Activated naive CD8-positive, alpha-beta T cell (primary cell): ENCODE measurements at regions not wholly inside any gene's neighbourhood (a gene's known extent, or its start where the extent isn't known, plus 50 kb on each side); places are given as distances from the start of the nearest gene placed in this dataset.
A peak's percentile ranks its signal among the peaks of the same experiment; 100 is the strongest.

Experiments
- H3K27ac Mint-ChIP-seq: one replicate; pipeline ENCODE4 v1.8.0; 2021; ENCODE audit warnings: mixed read lengths
- H3K27me3 Mint-ChIP-seq: one replicate; pipeline ENCODE4 v1.8.0; 2021; ENCODE audit warnings: mixed read lengths
- H3K36me3 Mint-ChIP-seq: one replicate; pipeline ENCODE4 v1.8.0; 2021; ENCODE audit warnings: mixed read lengths
- H3K4me1 Mint-ChIP-seq: one replicate; pipeline ENCODE4 v1.8.0; 2021; ENCODE audit warnings: low read depth, mixed read lengths
- H3K4me3 Mint-ChIP-seq: one replicate; pipeline ENCODE4 v1.8.0; 2021; ENCODE audit warnings: mild to moderate bottlenecking, mixed read lengths
- H3K9me3 Mint-ChIP-seq: one replicate; pipeline ENCODE4 v1.8.0; 2021; ENCODE audit warnings: low read depth, mixed read lengths

GRCh38 chr6:109315341-109316110 lies 66.7 kb downstream of the CD164 start:
- no peaks in the 10 kb centered on the region for H3K27me3 Mint-ChIP-seq
- H3K4me1 Mint-ChIP-seq = no peaks in the 10 kb centered on the region
- no peaks in the 10 kb centered on the region for H3K9me3 Mint-ChIP-seq
- no peak overlapping the region for H3K4me3 Mint-ChIP-seq
- H3K27ac Mint-ChIP-seq = no peak overlapping the region
- no peaks in the 10 kb centered on the region for H3K36me3 Mint-ChIP-seq

- Mint-ChIP-seq H3K4me3 (no peak overlapping the region), H3K4me1 (no peaks in the 10 kb centered on the region), H3K27ac (no peak overlapping the region), H3K36me3 (no peaks in the 10 kb centered on the region), H3K27me3 (no peaks in the 10 kb centered on the region), H3K9me3 (no peaks in the 10 kb centered on the region)
These were observed 68.0 kb downstream of the CD164 start for GRCh38 chr6:109314313-109314712.

- Mint-ChIP-seq H3K36me3 (no peaks in the 10 kb centered on the region), H3K4me1 (peaks cover 1% of the 10 kb centered on the region), H3K27ac (no peak overlapping the region), H3K27me3 (no peaks in the 10 kb centered on the region), H3K4me3 (no peak overlapping the region), H3K9me3 (no peaks in the 10 kb centered on the region)
These were observed 69.1 kb downstream of the CD164 start for GRCh38 chr6:109313139-109313538.

GRCh38 chr6:109311471-109311870 lies 70.8 kb downstream of the CD164 start:
- no peak overlapping the region for H3K4me3 Mint-ChIP-seq
- peaks cover 2% of the 10 kb centered on the region for H3K4me1 Mint-ChIP-seq
- no peaks in the 10 kb centered on the region for H3K36me3 Mint-ChIP-seq
- no peaks in the 10 kb centered on the region for H3K9me3 Mint-ChIP-seq
- no peak overlapping the region for H3K27ac Mint-ChIP-seq
- H3K27me3 Mint-ChIP-seq = no peaks in the 10 kb centered on the region

GRCh38 chr6:109309917-109310316 lies 72.3 kb downstream of the CD164 start:
- Mint-ChIP-seq H3K27ac (no peak overlapping the region), H3K9me3 (no peaks in the 10 kb centered on the region), H3K4me3 (no peak overlapping the region), H3K4me1 (peaks cover 2% of the 10 kb centered on the region), H3K27me3 (no peaks in the 10 kb centered on the region), H3K36me3 (no peaks in the 10 kb centered on the region)

GRCh38 chr6:109308018-109308492 lies 74.2 kb downstream of the CD164 start:
- Mint-ChIP-seq H3K27me3 (no peaks in the 10 kb centered on the region), H3K9me3 (no peaks in the 10 kb centered on the region), H3K4me3 (no peak overlapping the region), H3K27ac (peak overlapping the region; percentile 72), H3K4me1 (peaks cover 10% of the 10 kb centered on the region), H3K36me3 (no peaks in the 10 kb centered on the region)

- peaks cover 10% of the 10 kb centered on the region for H3K4me1 Mint-ChIP-seq
- H3K27ac Mint-ChIP-seq = no peak overlapping the region
- no peaks in the 10 kb centered on the region for H3K27me3 Mint-ChIP-seq
- no peaks in the 10 kb centered on the region for H3K36me3 Mint-ChIP-seq
- H3K4me3 Mint-ChIP-seq = no peak overlapping the region
- H3K9me3 Mint-ChIP-seq = no peaks in the 10 kb centered on the region
These were observed 75.5 kb downstream of the CD164 start for GRCh38 chr6:109306733-109307132.

GRCh38 chr6:109305028-109305427 lies 77.2 kb downstream of the CD164 start:
- no peaks in the 10 kb centered on the region for H3K27me3 Mint-ChIP-seq
- H3K4me3 Mint-ChIP-seq = no peak overlapping the region
- H3K36me3 Mint-ChIP-seq = no peaks in the 10 kb centered on the region
- H3K27ac Mint-ChIP-seq = no peak overlapping the region
- H3K9me3 Mint-ChIP-seq = no peaks in the 10 kb centered on the region
- peaks cover 10% of the 10 kb centered on the region for H3K4me1 Mint-ChIP-seq

- Mint-ChIP-seq H3K27ac (no peak overlapping the region), H3K4me1 (peaks cover 10% of the 10 kb centered on the region), H3K9me3 (no peaks in the 10 kb centered on the region), H3K4me3 (no peak overlapping the region), H3K36me3 (no peaks in the 10 kb centered on the region), H3K27me3 (no peaks in the 10 kb centered on the region)
These were observed 77.8 kb downstream of the CD164 start for GRCh38 chr6:109304284-109305015.

GRCh38 chr6:109303640-109304283 lies 78.5 kb downstream of the CD164 start:
- H3K4me1 Mint-ChIP-seq = peaks cover 10% of the 10 kb centered on the region
- H3K27me3 Mint-ChIP-seq = no peaks in the 10 kb centered on the region
- H3K27ac Mint-ChIP-seq = no peak overlapping the region
- H3K9me3 Mint-ChIP-seq = no peaks in the 10 kb centered on the region
- no peaks in the 10 kb centered on the region for H3K36me3 Mint-ChIP-seq
- no peak overlapping the region for H3K4me3 Mint-ChIP-seq

- H3K9me3 Mint-ChIP-seq = no peaks in the 10 kb centered on the region
- H3K4me1 Mint-ChIP-seq = peaks cover 9% of the 10 kb centered on the region
- H3K4me3 Mint-ChIP-seq = no peak overlapping the region
- no peak overlapping the region for H3K27ac Mint-ChIP-seq
- no peaks in the 10 kb centered on the region for H3K27me3 Mint-ChIP-seq
- no peaks in the 10 kb centered on the region for H3K36me3 Mint-ChIP-seq
These were observed 79.1 kb downstream of the CD164 start for GRCh38 chr6:109303164-109303563.

GRCh38 chr6:109302176-109302575 lies 80.1 kb downstream of the CD164 start:
- Mint-ChIP-seq H3K4me3 (no peak overlapping the region), H3K27ac (no peak overlapping the region), H3K36me3 (no peaks in the 10 kb centered on the region), H3K4me1 (peaks cover 8% of the 10 kb centered on the region), H3K9me3 (no peaks in the 10 kb centered on the region), H3K27me3 (no peaks in the 10 kb centered on the region)

- no peaks in the 10 kb centered on the region for H3K36me3 Mint-ChIP-seq
- H3K27me3 Mint-ChIP-seq = no peaks in the 10 kb centered on the region
- no peak overlapping the region for H3K27ac Mint-ChIP-seq
- H3K4me1 Mint-ChIP-seq = peaks cover 8% of the 10 kb centered on the region
- H3K9me3 Mint-ChIP-seq = no peaks in the 10 kb centered on the region
- no peak overlapping the region for H3K4me3 Mint-ChIP-seq
These were observed 80.8 kb downstream of the CD164 start for GRCh38 chr6:109301418-109301817.

GRCh38 chr6:109300874-109301273 lies 81.4 kb downstream of the CD164 start:
- no peaks in the 10 kb centered on the region for H3K9me3 Mint-ChIP-seq
- H3K36me3 Mint-ChIP-seq = no peaks in the 10 kb centered on the region
- no peak overlapping the region for H3K27ac Mint-ChIP-seq
- H3K27me3 Mint-ChIP-seq = no peaks in the 10 kb centered on the region
- peaks cover 8% of the 10 kb centered on the region for H3K4me1 Mint-ChIP-seq
- no peak overlapping the region for H3K4me3 Mint-ChIP-seq
